AG09309 (cell line): ENCODE measurements at regions not wholly inside any gene's neighbourhood (a gene's known extent, or its start where the extent isn't known, plus 50 kb on each side); places are given as distances from the start of the nearest gene placed in this dataset.

Source experiments
- DNase-seq: peaks from one replicate; pipeline ENCODE4 v3.0.0-alpha.2; 2010; ENCODE audit warnings: low read depth
- H3K4me3 ChIP-seq: 2 replicates; pipeline ENCODE4 v1.5.1; 2011; ENCODE audit warnings: mild to moderate bottlenecking, low read depth, low read length, moderate library complexity; ENCODE audit not compliant: control insufficient read depth
- TF ChIP-seq, protein P1 (sequence below): IDR thresholded peaks from 2 replicates; pipeline ENCODE4 v1.5.1; 2011; ENCODE audit warnings: mild to moderate bottlenecking, low read depth, low read length, inconsistent platforms; ENCODE audit not compliant: insufficient read depth, control insufficient read depth; ENCODE audit errors: missing control alignments

DNA sequence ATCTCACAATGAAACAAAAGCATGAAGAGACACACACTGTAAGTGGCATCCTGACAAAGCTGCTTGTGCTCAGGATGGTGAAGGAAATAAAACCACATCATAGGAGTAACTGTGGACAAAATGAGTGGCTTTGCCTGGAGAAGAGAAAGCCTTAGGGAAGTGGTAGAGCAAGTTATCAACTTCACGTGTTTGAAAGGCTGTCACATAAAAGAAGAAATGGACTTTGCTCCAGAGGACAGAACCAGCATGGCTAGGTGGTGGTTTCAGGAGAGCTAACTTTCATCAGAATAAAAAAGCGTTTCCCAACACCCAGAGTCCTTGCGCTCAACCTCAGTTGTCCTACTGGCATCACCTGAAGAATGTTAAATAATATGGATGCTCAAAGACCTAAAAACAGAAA is 139.9 kb downstream of the SETD4 start:
- TF ChIP-seq, protein P1, sequence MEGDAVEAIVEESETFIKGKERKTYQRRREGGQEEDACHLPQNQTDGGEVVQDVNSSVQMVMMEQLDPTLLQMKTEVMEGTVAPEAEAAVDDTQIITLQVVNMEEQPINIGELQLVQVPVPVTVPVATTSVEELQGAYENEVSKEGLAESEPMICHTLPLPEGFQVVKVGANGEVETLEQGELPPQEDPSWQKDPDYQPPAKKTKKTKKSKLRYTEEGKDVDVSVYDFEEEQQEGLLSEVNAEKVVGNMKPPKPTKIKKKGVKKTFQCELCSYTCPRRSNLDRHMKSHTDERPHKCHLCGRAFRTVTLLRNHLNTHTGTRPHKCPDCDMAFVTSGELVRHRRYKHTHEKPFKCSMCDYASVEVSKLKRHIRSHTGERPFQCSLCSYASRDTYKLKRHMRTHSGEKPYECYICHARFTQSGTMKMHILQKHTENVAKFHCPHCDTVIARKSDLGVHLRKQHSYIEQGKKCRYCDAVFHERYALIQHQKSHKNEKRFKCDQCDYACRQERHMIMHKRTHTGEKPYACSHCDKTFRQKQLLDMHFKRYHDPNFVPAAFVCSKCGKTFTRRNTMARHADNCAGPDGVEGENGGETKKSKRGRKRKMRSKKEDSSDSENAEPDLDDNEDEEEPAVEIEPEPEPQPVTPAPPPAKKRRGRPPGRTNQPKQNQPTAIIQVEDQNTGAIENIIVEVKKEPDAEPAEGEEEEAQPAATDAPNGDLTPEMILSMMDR: no peak
- H3K4me3 ChIP-seq: no peak overlapping the region
- no peak for DNase-seq

- H3K4me3 ChIP-seq: no peak overlapping the region
- TF ChIP-seq, protein P1: no peak
- DNase-seq: no peak
Observed at GRCh38 chr21:35915030-35915429, 145.3 kb downstream of the SETD4 start.

- DNase-seq: no peak
Observed at GRCh38 chr21:35911412-35912191, 148.7 kb downstream of the SETD4 start.

DNA sequence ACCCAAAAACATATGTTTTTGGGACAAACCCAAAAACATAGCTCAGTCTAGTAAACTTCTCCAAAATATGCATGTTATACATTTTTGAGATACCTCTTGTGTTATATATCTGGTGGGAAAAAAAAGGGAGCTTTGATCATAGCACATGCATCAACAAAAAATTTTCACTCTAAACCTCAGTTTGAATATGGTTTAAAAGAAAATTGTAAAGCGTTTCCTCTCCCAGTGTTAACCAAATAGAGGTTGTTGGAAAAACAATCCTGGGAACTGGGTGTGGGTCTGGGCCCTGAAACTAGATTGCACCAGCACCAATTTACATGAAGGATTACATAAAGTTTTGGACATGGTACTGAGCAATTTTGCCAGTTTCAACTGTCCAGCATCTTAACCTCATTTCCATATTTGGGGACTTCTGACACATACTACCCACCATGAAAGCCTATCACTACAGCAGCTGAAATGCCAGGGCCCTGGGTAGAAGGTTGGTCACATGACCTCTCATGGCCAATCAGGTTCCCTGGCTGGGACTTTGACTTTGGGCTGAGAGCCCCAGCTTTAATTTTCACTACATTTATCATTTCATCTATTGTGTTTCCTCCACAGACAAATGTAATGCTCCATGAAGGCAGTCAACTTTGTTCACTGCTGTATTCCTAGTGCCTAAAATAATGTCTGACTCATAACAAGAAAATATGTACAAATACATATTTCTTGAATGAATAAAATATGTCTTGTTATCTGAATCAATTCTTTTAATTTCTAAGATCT is 150.7 kb downstream of the SETD4 start:
- H3K4me3 ChIP-seq: no peak overlapping the region
- no peak for DNase-seq
- TF ChIP-seq, protein P1: no peak

More at GRCh38 chr21:35911412-35912191, 148.7 kb downstream of the SETD4 start:
- TF ChIP-seq, protein P1: no peak
- no peak overlapping the region for H3K4me3 ChIP-seq

- no peak for DNase-seq
- H3K4me3 ChIP-seq: no peak overlapping the region
- TF ChIP-seq, protein P1: no peak
Observed at GRCh38 chr21:35908311-35909078, 151.8 kb downstream of the SETD4 start.

DNA sequence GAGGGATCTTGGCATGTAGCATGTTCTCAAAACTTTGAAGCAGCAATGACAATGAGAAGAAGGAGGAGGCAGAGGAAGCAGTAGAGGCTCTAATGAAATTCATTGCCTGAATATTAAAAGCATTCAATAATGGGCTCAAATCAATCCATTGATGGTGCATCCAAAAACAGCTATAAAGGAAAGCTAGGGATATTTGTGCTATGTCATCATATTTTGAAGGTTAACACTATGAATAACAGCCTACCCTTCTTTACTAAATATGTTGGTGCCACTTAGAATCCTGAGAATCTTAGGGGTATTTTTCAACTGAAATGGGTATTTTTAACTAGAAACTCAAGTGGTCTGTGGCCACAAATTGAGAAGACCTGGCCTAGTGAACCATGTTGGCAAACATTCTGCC is 153.7 kb downstream of the SETD4 start:
- H3K4me3 ChIP-seq: no peak overlapping the region
- TF ChIP-seq, protein P1: no peak
- DNase-seq: no peak
